GM12878 (cell line): ENCODE measurements at regions not wholly inside any gene's neighbourhood (a gene's known extent, or its start where the extent isn't known, plus 50 kb on each side); places are given as distances from the start of the nearest gene placed in this dataset.

Experiments used
- ATAC-seq: fragments of 200-7000 bp; cut with Tn5 transposase; 3 replicates; pipeline ENCODE4 v1.9.1; 2020; ENCODE audit warnings: mild to moderate bottlenecking, moderate library complexity
- BruUV-seq: library from RNA; stranded (reverse); fragments of 400-500 nt; replicated peaks from 2 replicates; lab custom pipeline; 2021; lab: Mats Ljungman, UMichigan
- CTCF ChIA-PET: fragments of 300-600 bp; sonication (Branson Sonifier 250); formaldehyde crosslinking; extraction: SDS; loops from one replicate; lab custom pipeline; 2021; ENCODE audit warnings: inconsistent platforms; lab: Yijun Ruan, JAX
- POLR2A ChIA-PET: fragments of 350-600 bp; formaldehyde crosslinking; extraction: SDS; loops from one replicate; lab custom pipeline; 2021; ENCODE audit warnings: inconsistent platforms; lab: Charles Lee
- RAD21 ChIA-PET: fragments of 300-600 bp; sonication (Branson Sonifier 250); formaldehyde crosslinking; loops from one replicate; lab custom pipeline; 2023; ENCODE audit warnings: antibody characterized with exemption; ENCODE audit not compliant: unreplicated experiment; lab: Charles Lee
- SMC1A ChIA-PET: fragments of 300-600 bp; sonication (Branson Sonifier 250); formaldehyde crosslinking; loops from one replicate; lab custom pipeline; 2023; ENCODE audit not compliant: unreplicated experiment, uncharacterized antibody; lab: Charles Lee
- DNase-seq: peaks from one replicate; pipeline ENCODE4 v3.0.0-alpha.2; 2011; ENCODE audit warnings: low read depth, low spot score
- FAIRE-seq: peaks from 3 replicates; lab custom pipeline; 2011; peaks lifted over from hg19 to GRCh38; lab: Jason Lieb, UNC
- H2AFZ ChIP-seq: 2 replicates; pipeline ENCODE4 v1.6.0; 2011; ENCODE audit warnings: low read depth, low read length, control low read depth; ENCODE audit not compliant: control insufficient read depth
- H3K27ac ChIP-seq: 2 replicates; pipeline ENCODE4 v1.5.1; 2011; ENCODE audit warnings: control low read depth; ENCODE audit not compliant: control insufficient read depth, insufficient read depth
- H3K27me3 ChIP-seq, 2 experiments: replicated peaks in 1 of 2; 2 replicates each; pipeline versions ENCODE4 v1.6.0 to v1.6.1; 2011; ENCODE audit warnings: low read length in 1 of 2; ENCODE audit not compliant: control insufficient read depth in 2 of 2, insufficient read depth in 2 of 2
- H3K36me3 ChIP-seq, 2 experiments: 2 replicates each; pipeline ENCODE4 v1.5.1; 2011; ENCODE audit warnings: low read length in 1 of 2; ENCODE audit not compliant: control insufficient read depth in 2 of 2, insufficient read depth in 2 of 2
- H3K4me1 ChIP-seq: 2 replicates; pipeline ENCODE4 v1.6.1; 2011; ENCODE audit warnings: mild to moderate bottlenecking, low read length, moderate library complexity, mixed read lengths; ENCODE audit not compliant: control insufficient read depth, insufficient read depth
- H3K4me2 ChIP-seq: 2 replicates; pipeline ENCODE4 v1.6.0; 2011; ENCODE audit warnings: control low read depth; ENCODE audit not compliant: control insufficient read depth, insufficient read depth
- H3K4me3 ChIP-seq: fragments of 200-600 bp; sonication (generic); 2 replicates; pipeline ENCODE4 v1.5.1; 2016
- H3K79me2 ChIP-seq: 2 replicates; pipeline ENCODE4 v1.6.0; 2011; ENCODE audit warnings: low read length; ENCODE audit not compliant: control insufficient read depth, insufficient read depth
- H3K9ac ChIP-seq: 2 replicates; pipeline ENCODE4 v1.8.0; 2011; ENCODE audit warnings: low read length, control low read depth, mixed read lengths; ENCODE audit not compliant: control insufficient read depth, insufficient read depth
- H3K9me3 ChIP-seq: replicated peaks from 3 replicates; pipeline ENCODE4 v1.5.1; 2011; ENCODE audit warnings: mild to moderate bottlenecking, low read length; ENCODE audit not compliant: control insufficient read depth, insufficient read depth
- H4K20me1 ChIP-seq: 2 replicates; pipeline ENCODE4 v1.6.0; 2011; ENCODE audit not compliant: control insufficient read depth, insufficient read depth
- BCLAF1 ChIP-seq: fragments of 450-650 bp; IDR thresholded peaks from 2 replicates; pipeline ENCODE4 v1.6.1; 2017; ENCODE audit warnings: antibody characterized with exemption, mild to moderate bottlenecking, moderate library complexity
- IKZF1 ChIP-seq: fragments of 450-650 bp; conservative IDR thresholded peaks from 2 replicates; pipeline ENCODE4 v1.6.1; 2017; ENCODE audit warnings: antibody characterized with exemption, mild to moderate bottlenecking
- KLF5 ChIP-seq: fragments of 450-650 bp; IDR thresholded peaks from 2 replicates; pipeline ENCODE4 v1.6.1; 2014; ENCODE audit warnings: mild to moderate bottlenecking; ENCODE audit not compliant: partially characterized antibody
- NBN ChIP-seq: fragments of 450-650 bp; IDR thresholded peaks from 2 replicates; pipeline ENCODE4 v1.6.1; 2016
- RUNX3 ChIP-seq: IDR thresholded peaks from 2 replicates; pipeline ENCODE4 v1.6.1; 2012; ENCODE audit warnings: low read length, inconsistent platforms
- ZNF24 ChIP-seq: fragments of 450-650 bp; IDR thresholded peaks from 2 replicates; pipeline ENCODE4 v1.6.1; 2017; ENCODE audit warnings: antibody characterized with exemption, mild to moderate bottlenecking
- ZNF274 ChIP-seq: IDR thresholded peaks from one replicate; pipeline ENCODE4 v1.8.0; 2011; ENCODE audit not compliant: insufficient read length, insufficient read depth
- ZNF384 ChIP-seq: IDR thresholded peaks from 2 replicates; pipeline ENCODE4 v1.6.1; 2012; ENCODE audit warnings: low read depth, mild to moderate bottlenecking, low read length, improper control_type of control experiment, borderline replicate concordance
- ZNF687 ChIP-seq: fragments of 450-650 bp; IDR thresholded peaks from 2 replicates; pipeline ENCODE4 v1.6.1; 2017; ENCODE audit warnings: mild to moderate bottlenecking, moderate library complexity
- ZZZ3 ChIP-seq: IDR thresholded peaks from 2 replicates; pipeline ENCODE4 v1.6.1; 2011; ENCODE audit warnings: low read depth; ENCODE audit not compliant: control insufficient read depth, insufficient read length
- WGBS: methylation state at CpG from one replicate; pipeline ENCODE4 v1.1.6; 2016; ENCODE audit warnings: low lambda C conversion rate; ENCODE audit not compliant: insufficient replicate concordance, insufficient coverage; ENCODE audit errors: missing lambda C conversion rate; 5-methylcytosine and 5-hydroxymethylcytosine counted together
- in situ Hi-C: fragments of 300-500 bp; cut with MboI; formaldehyde crosslinking; loops from 9 replicates; pipeline ENCODE4 v1.14.3; 2018; ENCODE audit warnings: mixed read lengths
- intact Hi-C: fragments of 100-400 bp; cut with micrococcal nuclease; formaldehyde crosslinking; loops from one replicate; pipeline ENCODE4 v1.14.2; 2022; ENCODE audit not compliant: unreplicated experiment

- no peak overlapping the region for H2AFZ ChIP-seq
- DNase-seq: no peak
- ChIA-PET POLR2A (no interaction called here), SMC1A (no interaction called here), CTCF (interaction anchor here (1.1 kb wide), 1 partner anchor 214 kb away, joined by 3 read pairs; no protein-coding TSS in a partner anchor), RAD21 (no interaction called here)
- no peaks in the 10 kb centered on the region for H3K27me3 ChIP-seq
- no peaks in the 10 kb centered on the region for H3K4me1 ChIP-seq
- H3K4me3 ChIP-seq: no peak overlapping the region
- FAIRE-seq: no peak
- intact Hi-C loops (loop anchor here (10.0 kb wide), 1 partner anchor 209 kb away; no protein-coding TSS in a partner anchor), in situ Hi-C loops (no loop called here)
- H3K9me3 ChIP-seq: no peaks in the 10 kb centered on the region; the same call in 2 of the 3 replicates
- no peak for ATAC-seq
- H3K36me3 ChIP-seq: no peaks in the 10 kb centered on the region
- no peak for TF ChIP-seq ZNF24
- TF ChIP-seq RUNX3: no peak
- TF ChIP-seq ZNF384: no peak
- no peak for TF ChIP-seq KLF5
- no peak overlapping the region for H3K4me2 ChIP-seq
- no TSS peak for BruUV-seq
- no peak overlapping the region for H3K27ac ChIP-seq
- no peaks in the 10 kb centered on the region for H3K79me2 ChIP-seq
- WGBS: 44% methylated on average over 5 of the region's 5 CpGs
- H4K20me1 ChIP-seq: no peaks in the 10 kb centered on the region
- no peak overlapping the region for H3K9ac ChIP-seq
Measured at GRCh38 chr13:87084192-87084591, 587.0 kb upstream of the SLITRK5 start.

- in situ Hi-C loops: no loop called here
- H3K4me2 ChIP-seq: no peak overlapping the region
- CTCF ChIA-PET: no interaction called here
- no peaks in the 10 kb centered on the region for H3K27me3 ChIP-seq
- H2AFZ ChIP-seq: no peak overlapping the region
- H3K9ac ChIP-seq: no peak overlapping the region
- ATAC-seq (no peak), FAIRE-seq (no peak), DNase-seq (no peak)
- no peaks in the 10 kb centered on the region for H3K36me3 ChIP-seq
- no peak overlapping the region for H3K4me3 ChIP-seq
- SMC1A ChIA-PET: no interaction called here
- H3K9me3 ChIP-seq: no peaks in the 10 kb centered on the region
- POLR2A ChIA-PET: no interaction called here
- no peak overlapping the region for H3K27ac ChIP-seq
- 58% methylated on average over 2 of the region's 2 CpGs for WGBS
- H3K4me1 ChIP-seq: no peaks in the 10 kb centered on the region
- no TSS peak for BruUV-seq
- intact Hi-C loops: loop anchor here (10.0 kb wide), 1 partner anchor 213 kb away; no protein-coding TSS in a partner anchor
- RAD21 ChIA-PET: no interaction called here
- no peaks in the 10 kb centered on the region for H4K20me1 ChIP-seq
- H3K79me2 ChIP-seq: no peaks in the 10 kb centered on the region
- TF ChIP-seq ZZZ3: no peak
- no peak for TF ChIP-seq IKZF1
- TF ChIP-seq NBN: no peak
- TF ChIP-seq RUNX3: no peak
- no peak for TF ChIP-seq BCLAF1
- TF ChIP-seq ZNF687: no peak
- TF ChIP-seq ZNF274: no peak
Measured at GRCh38 chr13:87087741-87088140, 583.4 kb upstream of the SLITRK5 start.
